ENCODE measurements at regions not wholly inside any gene's neighbourhood (a gene's known extent, or its start where the extent isn't known, plus 50 kb on each side); places are given as distances from the start of the nearest gene placed in this dataset.
"Not testable (repeated sequence)": the region's sequence is repeated elsewhere in the genome, so short reads cannot be mapped to it uniquely, and the experiment has no call there.

DNA sequence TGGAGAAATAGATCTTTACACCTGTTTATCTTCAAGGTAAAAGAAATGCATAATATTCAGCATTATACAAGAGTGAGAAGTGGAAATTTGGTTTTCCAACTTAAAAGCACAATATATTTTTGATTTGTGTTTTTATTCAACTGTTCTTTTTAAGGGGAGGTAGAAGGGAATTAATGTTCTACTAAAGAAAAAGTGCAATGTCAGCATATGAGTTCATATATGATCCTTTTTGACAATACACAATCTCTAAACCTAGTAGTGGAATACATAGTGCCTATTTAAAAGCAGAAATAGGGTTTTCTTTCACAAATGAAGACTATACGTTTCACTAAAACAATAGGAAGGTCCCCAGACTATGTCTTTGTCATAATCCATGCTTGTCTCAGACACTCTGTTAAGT lies 63.2 kb upstream of the ATP5MC3 start:
- Mint-ChIP-seq H3K4me1 (ENCODE audit: low read depth, unreplicated experiment) (no peaks in the 10 kb centered on the region), H3K36me3 (ENCODE audit: insufficient read depth, unreplicated experiment) (no peaks in the 10 kb centered on the region), H3K4me3 (ENCODE audit: unreplicated experiment) (no peak overlapping the region), H3K27ac (ENCODE audit: unreplicated experiment) (no peak overlapping the region), H3K9me3 (ENCODE audit: unreplicated experiment) (peaks cover 6% of the 10 kb centered on the region), H3K27me3 (ENCODE audit: insufficient read depth, unreplicated experiment) (peaks cover 11% of the 10 kb centered on the region)
- H3K4me3 ChIP-seq (ENCODE audit: low read depth, low read length), result no peak overlapping the region
- H3K9me3 ChIP-seq, result 0 out of 2 replicates have a peak, but pooled peaks cover 4% of the 10 kb centered on the region
- ChIA-PET POLR2A (no interaction called here), CTCF (no interaction called here)
- no peaks in the 10 kb centered on the region for H3K4me1 ChIP-seq
- intact Hi-C loops (cut with micrococcal nuclease; ENCODE audit: unreplicated experiment), result no loop called here
- no peaks in the 10 kb centered on the region for H3K36me3 ChIP-seq (ENCODE audit: control insufficient read depth, insufficient read depth, low read length)
- TF ChIP-seq CTCF (IDR thresholded peaks at IDR 0.05; ENCODE audit: insufficient read depth in 1 of 2, low read depth in 1 of 2, low read length in 1 of 2, severe bottlenecking in 1 of 2, unreplicated experiment in 1 of 2), result no peak
- no peak for DNase-seq
- BruUV-seq (replicated peaks), result no TSS peak
- no peaks in the 10 kb centered on the region for H3K27me3 ChIP-seq (replicated peaks; ENCODE audit: control insufficient read depth, insufficient read depth, low read length)

DNA sequence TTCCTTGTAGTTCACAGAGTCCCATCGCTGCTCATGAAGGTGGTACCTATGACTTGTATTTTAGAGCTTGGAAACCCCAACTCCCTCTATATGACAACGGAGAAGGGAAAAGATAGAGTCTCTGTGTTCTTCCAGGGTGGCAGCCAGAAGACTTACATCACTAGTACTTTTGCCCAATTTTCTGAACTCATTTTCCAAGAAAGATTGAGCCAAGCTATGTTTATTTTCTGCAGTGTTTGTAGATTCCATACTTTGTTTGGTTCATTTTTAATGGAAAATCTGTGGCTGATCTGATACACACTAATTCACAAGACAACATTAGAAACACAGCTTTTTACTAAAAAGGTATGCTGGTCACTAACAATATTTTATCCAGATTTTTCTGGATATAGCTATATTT lies 60.2 kb upstream of the ATP5MC3 start:
- Mint-ChIP-seq H3K4me3 (ENCODE audit: unreplicated experiment) (no peak overlapping the region), H3K36me3 (ENCODE audit: insufficient read depth, unreplicated experiment) (no peaks in the 10 kb centered on the region), H3K4me1 (ENCODE audit: low read depth, unreplicated experiment) (no peaks in the 10 kb centered on the region), H3K9me3 (ENCODE audit: unreplicated experiment) (peaks cover 19% of the 10 kb centered on the region), H3K27ac (ENCODE audit: unreplicated experiment) (no peak overlapping the region), H3K27me3 (ENCODE audit: insufficient read depth, unreplicated experiment) (peaks cover 2% of the 10 kb centered on the region)
- CTCF ChIA-PET, result no interaction called here
- intact Hi-C loops (cut with micrococcal nuclease; ENCODE audit: unreplicated experiment), result no loop called here
- Histone ChIP-seq H3K9me3 (0 out of 2 replicates have a peak, but pooled peaks cover 4% of the 10 kb centered on the region), H3K4me3 (ENCODE audit: low read depth, low read length) (no peak overlapping the region), H3K36me3 (ENCODE audit: control insufficient read depth, insufficient read depth, low read length) (no peaks in the 10 kb centered on the region), H3K4me1 (no peaks in the 10 kb centered on the region), H3K27me3 (replicated peaks; ENCODE audit: control insufficient read depth, insufficient read depth, low read length) (no peaks in the 10 kb centered on the region)
- DNase-seq, result no peak
- TF ChIP-seq CTCF (IDR thresholded peaks at IDR 0.05; ENCODE audit: insufficient read depth in 1 of 2, low read depth in 1 of 2, low read length in 1 of 2, severe bottlenecking in 1 of 2, unreplicated experiment in 1 of 2), result no peak
- BruUV-seq (replicated peaks), result no TSS peak
- POLR2A ChIA-PET, result no interaction called here

DNA sequence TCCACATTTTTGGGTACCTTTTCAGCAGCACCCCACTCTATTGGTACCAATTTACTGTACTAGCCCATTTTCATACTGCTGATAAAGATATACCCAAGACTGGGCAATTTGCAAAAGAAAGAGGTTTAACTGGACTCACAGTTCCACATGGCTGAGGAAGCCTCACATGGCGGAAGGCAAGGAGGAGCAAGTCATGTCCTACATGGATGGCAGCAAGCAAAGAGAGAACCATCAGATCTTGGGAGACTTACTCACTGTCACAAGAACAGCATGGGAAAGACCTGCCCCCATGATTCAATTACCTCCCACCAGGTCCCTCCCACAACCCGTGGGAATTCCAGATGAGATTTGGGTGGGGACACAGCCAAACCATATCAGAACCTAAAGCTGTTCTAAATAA lies 58.5 kb upstream of the ATP5MC3 start:
- H3K36me3 Mint-ChIP-seq (ENCODE audit: insufficient read depth, unreplicated experiment); POLR2A ChIA-PET; intact Hi-C loops (cut with micrococcal nuclease; ENCODE audit: unreplicated experiment); DNase-seq; CTCF ChIA-PET; H3K4me3 Mint-ChIP-seq (ENCODE audit: unreplicated experiment); H3K27me3 Mint-ChIP-seq (ENCODE audit: insufficient read depth, unreplicated experiment); H3K27ac Mint-ChIP-seq (ENCODE audit: unreplicated experiment); H3K4me3 ChIP-seq (ENCODE audit: low read depth, low read length); H3K27me3 ChIP-seq (replicated peaks; ENCODE audit: control insufficient read depth, insufficient read depth, low read length); H3K36me3 ChIP-seq (ENCODE audit: control insufficient read depth, insufficient read depth, low read length); H3K4me1 Mint-ChIP-seq (ENCODE audit: low read depth, unreplicated experiment); H3K4me1 ChIP-seq; H3K9me3 ChIP-seq; BruUV-seq (replicated peaks): not testable (repeated sequence)
- H3K9me3 Mint-ChIP-seq (ENCODE audit: unreplicated experiment), result peaks cover 19% of the 10 kb centered on the region

- BruUV-seq (replicated peaks), result no TSS peak
- no peak for DNase-seq
- H3K9me3 Mint-ChIP-seq (ENCODE audit: unreplicated experiment), result peaks cover 19% of the 10 kb centered on the region
- TF ChIP-seq CTCF (IDR thresholded peaks at IDR 0.05; ENCODE audit: insufficient read depth in 1 of 2, low read depth in 1 of 2, low read length in 1 of 2, severe bottlenecking in 1 of 2, unreplicated experiment in 1 of 2), result no peak
- Histone ChIP-seq H3K9me3 (0 out of 2 replicates have a peak, but pooled peaks cover 4% of the 10 kb centered on the region), H3K36me3 (ENCODE audit: control insufficient read depth, insufficient read depth, low read length) (no peaks in the 10 kb centered on the region), H3K4me3 (ENCODE audit: low read depth, low read length) (no peak overlapping the region), H3K4me1 (no peaks in the 10 kb centered on the region), H3K27me3 (replicated peaks; ENCODE audit: control insufficient read depth, insufficient read depth, low read length) (no peaks in the 10 kb centered on the region)
- no peaks in the 10 kb centered on the region for H3K36me3 Mint-ChIP-seq (ENCODE audit: insufficient read depth, unreplicated experiment)
- POLR2A ChIA-PET, result no interaction called here
- no peaks in the 10 kb centered on the region for H3K27me3 Mint-ChIP-seq (ENCODE audit: insufficient read depth, unreplicated experiment)
- H3K27ac Mint-ChIP-seq (ENCODE audit: unreplicated experiment), result no peak overlapping the region
- H3K4me1 Mint-ChIP-seq (ENCODE audit: low read depth, unreplicated experiment), result no peaks in the 10 kb centered on the region
- intact Hi-C loops (cut with micrococcal nuclease; ENCODE audit: unreplicated experiment), result no loop called here
- H3K4me3 Mint-ChIP-seq (ENCODE audit: unreplicated experiment), result no peak overlapping the region
- CTCF ChIA-PET, result no interaction called here
These were observed 55.4 kb upstream of the ATP5MC3 start for GRCh38 chr2:175236930-175237329.

Measured in Caco-2 (cell line).